GM19025 (cell line): ENCODE measurements at regions not wholly inside any gene's neighbourhood (a gene's known extent, or its start where the extent isn't known, plus 50 kb on each side); places are given as distances from the start of the nearest gene placed in this dataset.
"Not testable (repeated sequence)": the region's sequence is repeated elsewhere in the genome, so short reads cannot be mapped to it uniquely, and the experiment has no call there.

Experiments used
- ATAC-seq: cut with Tn5 transposase; IDR thresholded peaks from one replicate; pipeline ENCODE4 v1.9.1; 2021; ENCODE audit warnings: mild to moderate bottlenecking, low read depth, moderate library complexity; ENCODE audit not compliant: unreplicated experiment

GRCh38 chr17:73833775-73834488 lies 189.7 kb upstream of the SDK2 start:
- no peak for ATAC-seq

GRCh38 chr17:73834684-73835343 lies 190.6 kb upstream of the SDK2 start:
- no peak for ATAC-seq

GRCh38 chr17:73835605-73836004 lies 191.4 kb upstream of the SDK2 start:
- no peak for ATAC-seq

GRCh38 chr17:73838815-73839214 lies 194.6 kb upstream of the SDK2 start:
- ATAC-seq, result no peak

- no peak for ATAC-seq
Observed at GRCh38 chr17:73840829-73841228, 196.6 kb upstream of the SDK2 start.

GRCh38 chr17:73841431-73842060 lies 197.3 kb upstream of the SDK2 start:
- no peak for ATAC-seq

- no peak for ATAC-seq
Observed at GRCh38 chr17:73847952-73848351, 203.7 kb upstream of the SDK2 start.

- ATAC-seq, result no peak
Observed at GRCh38 chr17:73850426-73850825, 206.2 kb upstream of the SDK2 start.

GRCh38 chr17:73851091-73851490 lies 206.8 kb upstream of the SDK2 start:
- ATAC-seq, result no peak

GRCh38 chr17:73851921-73852320 lies 207.7 kb upstream of the SDK2 start:
- ATAC-seq, result no peak

- ATAC-seq, result no peak
Observed at GRCh38 chr17:73855720-73856333, 211.6 kb upstream of the SDK2 start.

GRCh38 chr17:73856556-73856955 lies 212.3 kb upstream of the SDK2 start:
- no peak for ATAC-seq

GRCh38 chr17:73859439-73860008 lies 215.3 kb upstream of the SDK2 start:
- ATAC-seq, result not testable (repeated sequence)

GRCh38 chr17:73861543-73861942 lies 217.3 kb upstream of the SDK2 start:
- no peak for ATAC-seq

GRCh38 chr17:73863761-73864535 lies 219.7 kb upstream of the SDK2 start:
- no peak for ATAC-seq

- no peak for ATAC-seq
Observed at GRCh38 chr17:73865831-73866230, 221.6 kb upstream of the SDK2 start.

- ATAC-seq, result no peak
Observed at GRCh38 chr17:73867056-73867455, 222.8 kb upstream of the SDK2 start.

GRCh38 chr17:73870068-73870467 lies 225.8 kb upstream of the SDK2 start:
- no peak for ATAC-seq

- ATAC-seq, result no peak
Observed at GRCh38 chr17:73870473-73870872, 226.2 kb upstream of the SDK2 start.

- no peak for ATAC-seq
Observed at GRCh38 chr17:73872816-73873215, 228.6 kb upstream of the SDK2 start.
